Lower lobe of right lung (tissue), 2 donors: ENCODE measurements at regions not wholly inside any gene's neighbourhood (a gene's known extent, or its start where the extent isn't known, plus 50 kb on each side); places are given as distances from the start of the nearest gene placed in this dataset.

ENCODE experiments used
- ATAC-seq, 2 donors: fragments of 200-7000 bp; cut with Tn5 transposase; one replicate each; pipeline ENCODE4 v1.9.1; 2020 to 2022; ENCODE audit warnings: mild to moderate bottlenecking in 2 of 2, moderate library complexity in 2 of 2
- DNase-seq: peaks from one replicate; pipeline ENCODE4 v3.0.0-alpha.2; 2020
- H3K27ac ChIP-seq: fragments of 200-600 bp; one replicate; pipeline ENCODE4 v1.8.0; 2022
- H3K27me3 ChIP-seq: fragments of 200-600 bp; one replicate; pipeline ENCODE4 v1.8.0; 2022; ENCODE audit warnings: low read depth
- H3K36me3 ChIP-seq: fragments of 200-600 bp; one replicate; pipeline ENCODE4 v1.8.0; 2022; ENCODE audit warnings: mild to moderate bottlenecking
- H3K4me1 ChIP-seq: fragments of 200-600 bp; one replicate; pipeline ENCODE4 v1.8.0; 2022
- H3K4me3 ChIP-seq: fragments of 200-600 bp; one replicate; pipeline ENCODE4 v1.8.0; 2022; ENCODE audit warnings: mild to moderate bottlenecking
- H3K9me3 ChIP-seq: fragments of 200-600 bp; one replicate; pipeline ENCODE4 v1.8.0; 2022
- intact Hi-C: fragments of 100-400 bp; cut with DNase I; formaldehyde crosslinking; loops from one replicate; pipeline ENCODE4 v1.11.0; 2022
- TF ChIP-seq, protein P1 (sequence below): fragments of 200-600 bp; IDR thresholded peaks from one replicate; pipeline ENCODE4 v1.8.0; 2022; ENCODE audit warnings: antibody characterized with exemption, mild to moderate bottlenecking
- donor health status: DM: no; HTN: yes; CAD: no; lungs with severe emphysema.

GRCh38 chr12:127238107-127238506 is 1028.9 kb upstream of the TMEM132C start:
- Histone ChIP-seq H3K9me3 (no peaks in the 10 kb centered on the region), H3K4me3 (no peak overlapping the region), H3K36me3 (no peaks in the 10 kb centered on the region), H3K27ac (no peak overlapping the region), H3K4me1 (no peaks in the 10 kb centered on the region), H3K27me3 (no peaks in the 10 kb centered on the region)
- intact Hi-C loops = no loop called here
- no peak for DNase-seq
- ATAC-seq = peak in 1 of 2 donors; percentile 31
- TF ChIP-seq, protein P1, sequence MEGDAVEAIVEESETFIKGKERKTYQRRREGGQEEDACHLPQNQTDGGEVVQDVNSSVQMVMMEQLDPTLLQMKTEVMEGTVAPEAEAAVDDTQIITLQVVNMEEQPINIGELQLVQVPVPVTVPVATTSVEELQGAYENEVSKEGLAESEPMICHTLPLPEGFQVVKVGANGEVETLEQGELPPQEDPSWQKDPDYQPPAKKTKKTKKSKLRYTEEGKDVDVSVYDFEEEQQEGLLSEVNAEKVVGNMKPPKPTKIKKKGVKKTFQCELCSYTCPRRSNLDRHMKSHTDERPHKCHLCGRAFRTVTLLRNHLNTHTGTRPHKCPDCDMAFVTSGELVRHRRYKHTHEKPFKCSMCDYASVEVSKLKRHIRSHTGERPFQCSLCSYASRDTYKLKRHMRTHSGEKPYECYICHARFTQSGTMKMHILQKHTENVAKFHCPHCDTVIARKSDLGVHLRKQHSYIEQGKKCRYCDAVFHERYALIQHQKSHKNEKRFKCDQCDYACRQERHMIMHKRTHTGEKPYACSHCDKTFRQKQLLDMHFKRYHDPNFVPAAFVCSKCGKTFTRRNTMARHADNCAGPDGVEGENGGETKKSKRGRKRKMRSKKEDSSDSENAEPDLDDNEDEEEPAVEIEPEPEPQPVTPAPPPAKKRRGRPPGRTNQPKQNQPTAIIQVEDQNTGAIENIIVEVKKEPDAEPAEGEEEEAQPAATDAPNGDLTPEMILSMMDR = no peak

- DNase-seq = no peak
- H3K4me1 ChIP-seq = no peaks in the 10 kb centered on the region
- no peak overlapping the region for H3K4me3 ChIP-seq
- H3K27ac ChIP-seq = no peak overlapping the region
- H3K9me3 ChIP-seq = no peaks in the 10 kb centered on the region
- intact Hi-C loops = no loop called here
- no peak for ATAC-seq
- H3K36me3 ChIP-seq = no peaks in the 10 kb centered on the region
- TF ChIP-seq, protein P1 = no peak
- H3K27me3 ChIP-seq = no peaks in the 10 kb centered on the region
Measured at GRCh38 chr12:127239781-127240180, 1027.2 kb upstream of the TMEM132C start.

GRCh38 chr12:127240249-127240929 is 1026.6 kb upstream of the TMEM132C start:
- ATAC-seq = no peak
- no peaks in the 10 kb centered on the region for H3K4me1 ChIP-seq
- intact Hi-C loops = no loop called here
- no peaks in the 10 kb centered on the region for H3K9me3 ChIP-seq
- no peaks in the 10 kb centered on the region for H3K36me3 ChIP-seq
- H3K27me3 ChIP-seq = no peaks in the 10 kb centered on the region
- no peak for DNase-seq
- H3K4me3 ChIP-seq = no peak overlapping the region
- no peak overlapping the region for H3K27ac ChIP-seq
- TF ChIP-seq, protein P1 = no peak

DNA sequence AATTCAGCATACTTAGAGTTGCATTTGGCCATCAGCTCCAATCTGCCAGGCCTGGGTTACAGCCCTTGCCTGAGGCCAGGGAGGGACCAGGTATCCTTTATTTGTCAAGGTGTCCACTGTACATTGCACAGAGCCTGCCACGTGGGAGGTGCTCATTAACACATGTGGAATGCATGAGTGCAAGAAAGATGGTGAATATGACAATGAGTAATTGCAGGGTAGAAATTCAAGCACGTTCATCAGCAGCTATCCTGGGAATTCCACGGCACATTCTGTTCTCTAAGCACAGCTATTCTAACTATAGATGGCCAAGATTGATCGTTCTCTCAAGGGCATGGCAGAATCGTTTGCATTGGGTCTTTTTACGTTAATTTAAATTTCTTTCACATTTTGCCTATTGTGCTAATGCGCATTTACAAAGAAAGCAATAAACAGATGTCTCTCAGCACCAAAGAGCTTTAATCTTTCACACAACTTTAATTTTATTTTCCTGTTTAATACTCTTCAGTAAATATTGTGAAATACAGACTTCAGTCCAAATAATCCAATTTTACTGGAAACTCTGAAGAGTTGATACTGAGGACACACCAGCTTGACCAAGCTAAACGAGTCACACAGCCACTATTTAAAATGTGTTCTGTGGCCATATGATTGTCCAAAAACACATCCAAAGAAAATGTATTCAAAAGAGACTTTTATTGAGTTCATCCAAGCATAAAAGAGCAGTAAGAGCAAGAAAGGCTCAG is 1025.7 kb upstream of the TMEM132C start:
- Histone ChIP-seq H3K4me1 (no peaks in the 10 kb centered on the region), H3K4me3 (no peak overlapping the region), H3K9me3 (no peaks in the 10 kb centered on the region), H3K27ac (no peak overlapping the region), H3K27me3 (no peaks in the 10 kb centered on the region), H3K36me3 (no peaks in the 10 kb centered on the region)
- ATAC-seq (no peak), DNase-seq (no peak)
- TF ChIP-seq, protein P1 = no peak
- intact Hi-C loops = no loop called here

DNA sequence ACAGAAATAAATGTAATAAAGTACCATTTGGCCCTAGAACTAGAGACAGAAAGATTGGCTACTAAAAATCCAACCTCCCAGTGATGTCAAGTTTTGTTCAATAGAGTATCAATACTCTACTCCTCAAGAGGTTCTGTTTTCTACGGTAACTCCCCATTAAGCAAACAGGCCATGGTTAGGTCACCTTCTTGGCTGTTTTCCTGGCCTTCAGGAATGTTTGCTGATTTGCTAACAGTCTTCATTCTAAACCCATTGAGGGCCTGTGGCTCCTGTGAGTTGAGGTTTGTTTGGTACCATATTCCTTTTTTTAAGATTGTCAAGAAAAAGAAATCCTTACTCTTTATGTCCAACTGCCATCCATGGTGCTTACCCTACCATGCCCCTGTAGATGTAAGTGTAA is 1022.0 kb upstream of the TMEM132C start:
- DNase-seq (no peak), ATAC-seq (peak; percentile 69 to 81)
- TF ChIP-seq, protein P1 = no peak
- Histone ChIP-seq H3K4me1 (no peaks in the 10 kb centered on the region), H3K27me3 (no peaks in the 10 kb centered on the region), H3K27ac (no peak overlapping the region), H3K4me3 (no peak overlapping the region), H3K36me3 (no peaks in the 10 kb centered on the region), H3K9me3 (no peaks in the 10 kb centered on the region)
- intact Hi-C loops = no loop called here
